HG02798 (cell line): ENCODE measurements at regions not wholly inside any gene's neighbourhood (a gene's known extent, or its start where the extent isn't known, plus 50 kb on each side); places are given as distances from the start of the nearest gene placed in this dataset.
"Not testable (repeated sequence)": the region's sequence is repeated elsewhere in the genome, so short reads cannot be mapped to it uniquely, and the experiment has no call there.

ENCODE experiments used
- ATAC-seq: cut with Tn5 transposase; IDR thresholded peaks from one replicate; pipeline ENCODE4 v1.9.1; 2021; ENCODE audit warnings: mild to moderate bottlenecking; ENCODE audit not compliant: unreplicated experiment, poor library complexity

- ATAC-seq, result no peak
Measured at GRCh38 chr14:86115972-86116371, 586.0 kb downstream of the FLRT2 start.

- not testable (repeated sequence) for ATAC-seq
Measured at GRCh38 chr14:86110871-86111270, 580.9 kb downstream of the FLRT2 start.

- ATAC-seq, result no peak
Measured at GRCh38 chr14:86104691-86105265, 574.8 kb downstream of the FLRT2 start.

GRCh38 chr14:86094512-86094911, 564.6 kb downstream of the FLRT2 start:
- no peak for ATAC-seq

GRCh38 chr14:86091811-86092210, 561.9 kb downstream of the FLRT2 start:
- ATAC-seq, result no peak

GRCh38 chr14:86088156-86088555, 558.2 kb downstream of the FLRT2 start:
- no peak for ATAC-seq

GRCh38 chr14:86087377-86087776, 557.4 kb downstream of the FLRT2 start:
- no peak for ATAC-seq

- no peak for ATAC-seq
Measured at GRCh38 chr14:86086962-86087361, 557.0 kb downstream of the FLRT2 start.

- no peak for ATAC-seq
Measured at GRCh38 chr14:86084097-86084496, 554.2 kb downstream of the FLRT2 start.

GRCh38 chr14:86083616-86084015, 553.7 kb downstream of the FLRT2 start:
- ATAC-seq, result no peak

- ATAC-seq, result no peak
Measured at GRCh38 chr14:86072116-86072894, 542.4 kb downstream of the FLRT2 start.

- ATAC-seq, result no peak
Measured at GRCh38 chr14:86066651-86067050, 536.7 kb downstream of the FLRT2 start.

GRCh38 chr14:86065407-86065806, 535.5 kb downstream of the FLRT2 start:
- no peak for ATAC-seq

- not testable (repeated sequence) for ATAC-seq
Measured at GRCh38 chr14:86064595-86064994, 534.7 kb downstream of the FLRT2 start.

- ATAC-seq, result peak; percentile 35
Measured at GRCh38 chr14:86057018-86057667, 527.2 kb downstream of the FLRT2 start.

- no peak for ATAC-seq
Measured at GRCh38 chr14:86055512-86056075, 525.6 kb downstream of the FLRT2 start.

GRCh38 chr14:86052868-86053267, 522.9 kb downstream of the FLRT2 start:
- no peak for ATAC-seq

- ATAC-seq, result no peak
Measured at GRCh38 chr14:86050757-86051156, 520.8 kb downstream of the FLRT2 start.

GRCh38 chr14:86050072-86050683, 520.2 kb downstream of the FLRT2 start:
- ATAC-seq, result no peak

GRCh38 chr14:86039176-86039575, 509.2 kb downstream of the FLRT2 start:
- no peak for ATAC-seq
